ENCODE measurements at regions not wholly inside any gene's neighbourhood (a gene's known extent, or its start where the extent isn't known, plus 50 kb on each side); places are given as distances from the start of the nearest gene placed in this dataset.

DNA sequence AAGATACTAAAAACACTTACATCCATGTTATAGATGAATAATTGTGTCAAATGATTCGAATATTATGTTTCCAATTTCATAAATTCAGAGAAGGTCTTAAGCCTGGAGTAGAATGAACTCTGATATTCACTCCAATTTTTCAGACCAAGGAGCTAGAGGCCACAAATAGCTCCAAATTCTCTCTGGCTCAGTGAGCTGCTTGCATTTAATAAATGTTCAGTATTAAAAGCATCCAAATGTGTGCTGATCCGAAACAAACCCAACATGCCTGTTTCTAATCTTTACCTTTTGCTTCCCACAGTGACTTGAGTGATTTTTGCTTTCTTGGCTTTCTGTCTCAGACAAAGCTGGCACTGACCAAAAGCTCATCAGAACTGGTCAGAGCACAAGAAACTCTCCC lies 291.4 kb downstream of the CCDC85A start:
- no peak for ATAC-seq (ENCODE audit: low read depth in 2 of 2)
- Mint-ChIP-seq H3K27ac (no peak overlapping the region), H3K4me3 (no peak overlapping the region), H3K36me3 (no peaks in the 10 kb centered on the region), H3K4me1 (no peaks in the 10 kb centered on the region), H3K9me3 (no peaks in the 10 kb centered on the region), H3K27me3 (no peaks in the 10 kb centered on the region)
- DNase-seq: no peak

GRCh38 chr2:56476509-56477071 lies 292.8 kb downstream of the CCDC85A start:
- ATAC-seq (ENCODE audit: low read depth in 2 of 2): no peak
- no peaks in the 10 kb centered on the region for H3K4me1 Mint-ChIP-seq

DNA sequence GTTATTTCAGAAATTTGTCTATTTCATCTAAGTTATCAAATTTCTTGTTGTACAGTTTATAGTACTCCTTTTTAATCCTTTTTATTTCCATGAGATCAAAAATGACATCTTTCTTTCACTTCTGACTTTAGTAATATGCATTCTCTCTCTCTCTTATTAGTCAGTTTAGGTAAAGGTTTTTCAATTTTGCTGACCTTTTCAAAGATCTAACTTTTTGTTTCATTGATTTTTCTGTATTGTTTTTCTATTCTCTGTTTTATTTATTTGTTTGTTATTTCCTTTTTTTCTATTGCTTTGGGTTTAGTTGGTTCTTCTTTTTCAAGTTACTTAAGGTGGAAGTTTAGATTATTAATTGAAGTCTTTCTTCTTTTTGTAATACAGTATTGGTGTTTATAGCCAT lies 294.2 kb downstream of the CCDC85A start:
- H3K4me3 Mint-ChIP-seq: no peak overlapping the region
- H3K27me3 Mint-ChIP-seq: no peaks in the 10 kb centered on the region
- H3K9me3 Mint-ChIP-seq: no peaks in the 10 kb centered on the region
- DNase-seq (no peak), ATAC-seq (ENCODE audit: low read depth in 2 of 2) (no peak)
- no peaks in the 10 kb centered on the region for H3K4me1 Mint-ChIP-seq
- no peaks in the 10 kb centered on the region for H3K36me3 Mint-ChIP-seq
- no peak overlapping the region for H3K27ac Mint-ChIP-seq

More at GRCh38 chr2:56476509-56477071, 292.8 kb downstream of the CCDC85A start:
- Mint-ChIP-seq H3K27ac (peak overlapping the region in 1 of 6 donors; percentile 62), H3K4me3 (no peak overlapping the region), H3K36me3 (no peaks in the 10 kb centered on the region), H3K9me3 (no peaks in the 10 kb centered on the region), H3K27me3 (no peaks in the 10 kb centered on the region)
- no peak for DNase-seq

GRCh38 chr2:56483081-56483480 lies 299.3 kb downstream of the CCDC85A start:
- no peaks in the 10 kb centered on the region for H3K27me3 Mint-ChIP-seq
- no peak overlapping the region for H3K27ac Mint-ChIP-seq
- H3K9me3 Mint-ChIP-seq: no peaks in the 10 kb centered on the region
- no peaks in the 10 kb centered on the region for H3K36me3 Mint-ChIP-seq
- no peaks in the 10 kb centered on the region for H3K4me1 Mint-ChIP-seq
- H3K4me3 Mint-ChIP-seq: no peak overlapping the region
- ATAC-seq (ENCODE audit: low read depth in 2 of 2): no peak
- no peak for DNase-seq

DNA sequence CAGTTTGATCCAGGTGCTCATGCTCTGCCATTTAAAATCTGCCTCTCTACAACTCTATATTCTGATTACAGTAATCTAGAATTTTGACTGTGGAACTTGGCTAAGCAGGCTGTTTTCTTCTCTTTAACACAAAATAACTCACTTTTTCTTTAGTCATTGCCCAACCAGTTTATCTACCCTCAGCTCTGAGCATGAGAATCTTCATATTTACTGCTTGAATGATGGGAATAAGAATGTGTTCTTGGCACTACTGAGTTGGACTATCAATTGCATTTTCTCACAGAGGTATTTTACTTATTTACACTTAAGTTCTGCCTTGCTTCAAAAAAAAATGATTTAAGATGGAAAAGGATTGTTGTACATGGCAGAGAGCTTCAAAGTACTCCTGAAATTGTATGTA lies 301.1 kb downstream of the CCDC85A start:
- Mint-ChIP-seq H3K4me1 (no peaks in the 10 kb centered on the region), H3K27me3 (no peaks in the 10 kb centered on the region), H3K4me3 (no peak overlapping the region), H3K27ac (no peak overlapping the region), H3K36me3 (no peaks in the 10 kb centered on the region), H3K9me3 (peaks cover 0 to 3% (median 0%) of the 10 kb centered on the region in 7 donors)
- ATAC-seq (ENCODE audit: low read depth in 2 of 2) (no peak), DNase-seq (no peak)

DNA sequence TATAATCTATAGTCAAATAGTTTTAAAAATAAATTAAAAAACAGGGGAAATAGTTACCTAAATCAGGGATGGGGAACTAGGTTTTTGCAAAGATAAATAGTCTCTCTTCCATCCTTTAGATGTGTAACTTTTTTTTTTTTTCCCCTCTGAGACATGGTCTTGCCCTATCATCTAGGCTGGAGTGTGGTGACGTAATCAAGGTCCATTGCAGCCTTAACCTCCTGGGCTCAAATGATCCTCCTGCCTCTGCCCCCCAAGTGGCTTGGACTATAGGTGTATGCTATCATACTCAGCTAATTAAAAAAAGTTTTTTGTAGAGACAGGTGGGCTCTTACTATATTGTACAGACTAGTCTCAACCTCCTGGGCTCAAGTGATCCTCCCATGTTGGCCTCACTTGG lies 316.5 kb downstream of the CCDC85A start:
- ATAC-seq (ENCODE audit: low read depth in 2 of 2) (no peak), DNase-seq (no peak)
- no peaks in the 10 kb centered on the region for H3K4me1 Mint-ChIP-seq
- no peak overlapping the region for H3K27ac Mint-ChIP-seq
- no peak overlapping the region for H3K4me3 Mint-ChIP-seq
- H3K36me3 Mint-ChIP-seq: no peaks in the 10 kb centered on the region
- H3K9me3 Mint-ChIP-seq: peaks cover 2 to 20% (median 5%) of the 10 kb centered on the region in 7 donors
- H3K27me3 Mint-ChIP-seq: no peaks in the 10 kb centered on the region

DNA sequence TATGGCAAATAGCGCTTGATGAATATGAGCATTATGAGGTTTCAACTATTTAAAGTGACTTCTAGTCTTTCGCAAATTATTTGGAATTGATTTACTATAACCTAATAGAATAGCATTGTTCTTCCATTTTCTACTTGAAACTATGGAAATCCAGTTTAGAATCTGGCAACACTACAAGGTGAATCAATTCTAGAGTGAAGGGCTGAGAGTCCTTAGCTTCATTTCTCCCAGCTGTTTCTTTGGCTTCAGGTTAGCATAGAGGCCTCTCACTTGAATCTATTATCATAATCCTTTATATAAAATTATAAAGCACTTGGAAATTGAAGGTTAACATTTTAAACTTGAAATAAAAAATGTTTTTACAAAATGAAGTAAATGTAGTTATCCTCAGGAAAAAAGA lies 318.8 kb downstream of the CCDC85A start:
- Mint-ChIP-seq H3K36me3 (no peaks in the 10 kb centered on the region), H3K9me3 (peaks cover 0 to 13% (median 2%) of the 10 kb centered on the region in 7 donors), H3K4me3 (no peak overlapping the region), H3K4me1 (no peaks in the 10 kb centered on the region), H3K27ac (no peak overlapping the region), H3K27me3 (no peaks in the 10 kb centered on the region)
- DNase-seq (no peak), ATAC-seq (ENCODE audit: low read depth in 2 of 2) (no peak)

GRCh38 chr2:56505885-56506284 lies 322.1 kb downstream of the CCDC85A start:
- DNase-seq (no peak), ATAC-seq (ENCODE audit: low read depth in 2 of 2) (no peak)
- H3K4me3 Mint-ChIP-seq: no peak overlapping the region
- no peaks in the 10 kb centered on the region for H3K36me3 Mint-ChIP-seq
- no peaks in the 10 kb centered on the region for H3K4me1 Mint-ChIP-seq
- no peaks in the 10 kb centered on the region for H3K27me3 Mint-ChIP-seq
- H3K27ac Mint-ChIP-seq: no peak overlapping the region
- H3K9me3 Mint-ChIP-seq: peaks cover 0 to 3% (median 0%) of the 10 kb centered on the region in 7 donors

GRCh38 chr2:56508662-56509061 lies 324.9 kb downstream of the CCDC85A start:
- ATAC-seq (ENCODE audit: low read depth in 2 of 2): no peak
- Mint-ChIP-seq H3K27me3 (no peaks in the 10 kb centered on the region), H3K9me3 (peaks cover 1 to 6% (median 4%) of the 10 kb centered on the region in 7 donors), H3K27ac (no peak overlapping the region), H3K4me3 (no peak overlapping the region), H3K36me3 (no peaks in the 10 kb centered on the region), H3K4me1 (no peaks in the 10 kb centered on the region)
- no peak for DNase-seq

- no peaks in the 10 kb centered on the region for H3K27me3 Mint-ChIP-seq
- peaks cover 1 to 6% (median 3%) of the 10 kb centered on the region in 7 donors for H3K9me3 Mint-ChIP-seq
- DNase-seq: no peak
- ATAC-seq (ENCODE audit: low read depth in 2 of 2): no peak
- no peaks in the 10 kb centered on the region for H3K36me3 Mint-ChIP-seq
- no peak overlapping the region for H3K27ac Mint-ChIP-seq
- no peaks in the 10 kb centered on the region for H3K4me1 Mint-ChIP-seq
- H3K4me3 Mint-ChIP-seq: no peak overlapping the region
Observed at GRCh38 chr2:56510610-56511009, 326.8 kb downstream of the CCDC85A start.

- ATAC-seq (ENCODE audit: low read depth in 2 of 2) (no peak), DNase-seq (no peak)
- peaks cover 0 to 6% (median 2%) of the 10 kb centered on the region in 7 donors for H3K9me3 Mint-ChIP-seq
- H3K27me3 Mint-ChIP-seq: no peaks in the 10 kb centered on the region
- no peaks in the 10 kb centered on the region for H3K36me3 Mint-ChIP-seq
- no peak overlapping the region for H3K27ac Mint-ChIP-seq
- H3K4me3 Mint-ChIP-seq: no peak overlapping the region
- H3K4me1 Mint-ChIP-seq: no peaks in the 10 kb centered on the region
Observed at GRCh38 chr2:56515399-56515798, 331.6 kb downstream of the CCDC85A start.

GRCh38 chr2:56519806-56520205 lies 336.0 kb downstream of the CCDC85A start:
- Mint-ChIP-seq H3K36me3 (no peaks in the 10 kb centered on the region), H3K9me3 (peaks cover 0 to 2% (median 0%) of the 10 kb centered on the region in 7 donors), H3K4me1 (no peaks in the 10 kb centered on the region), H3K27me3 (no peaks in the 10 kb centered on the region), H3K27ac (no peak overlapping the region), H3K4me3 (no peak overlapping the region)
- no peak for DNase-seq
- ATAC-seq (ENCODE audit: low read depth in 2 of 2): no peak

DNA sequence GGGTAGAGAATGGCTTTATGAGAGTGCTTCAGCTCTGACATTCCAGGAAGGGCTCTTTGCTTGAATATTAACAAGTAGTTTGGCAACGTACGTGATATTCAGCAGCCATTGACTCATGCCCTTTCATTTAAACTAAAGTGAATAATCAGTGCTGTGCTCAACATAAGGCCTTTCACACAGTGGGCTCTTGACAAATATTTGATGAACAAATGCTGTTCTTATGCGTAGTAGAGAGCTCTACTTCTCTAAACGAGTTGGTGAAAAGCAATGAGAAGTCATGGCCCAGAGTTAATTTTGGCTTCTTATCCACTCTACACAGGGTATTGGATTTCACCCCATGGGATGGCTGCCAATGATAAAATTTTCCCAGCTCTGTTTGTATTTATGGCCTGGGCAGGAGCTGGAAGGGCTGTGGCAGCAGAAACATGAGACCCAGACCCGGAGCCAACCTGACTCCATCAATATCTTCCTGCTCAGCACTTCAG lies 338.9 kb downstream of the CCDC85A start:
- no peak for DNase-seq
- H3K4me3 Mint-ChIP-seq: no peak overlapping the region
- no peak overlapping the region for H3K27ac Mint-ChIP-seq
- ATAC-seq (ENCODE audit: low read depth in 2 of 2): no peak
- no peaks in the 10 kb centered on the region for H3K4me1 Mint-ChIP-seq
- H3K36me3 Mint-ChIP-seq: no peaks in the 10 kb centered on the region
- peaks cover 0 to 4% (median 0%) of the 10 kb centered on the region in 3 donors for H3K27me3 Mint-ChIP-seq
- peaks cover 0 to 4% (median 0%) of the 10 kb centered on the region in 7 donors for H3K9me3 Mint-ChIP-seq

DNA sequence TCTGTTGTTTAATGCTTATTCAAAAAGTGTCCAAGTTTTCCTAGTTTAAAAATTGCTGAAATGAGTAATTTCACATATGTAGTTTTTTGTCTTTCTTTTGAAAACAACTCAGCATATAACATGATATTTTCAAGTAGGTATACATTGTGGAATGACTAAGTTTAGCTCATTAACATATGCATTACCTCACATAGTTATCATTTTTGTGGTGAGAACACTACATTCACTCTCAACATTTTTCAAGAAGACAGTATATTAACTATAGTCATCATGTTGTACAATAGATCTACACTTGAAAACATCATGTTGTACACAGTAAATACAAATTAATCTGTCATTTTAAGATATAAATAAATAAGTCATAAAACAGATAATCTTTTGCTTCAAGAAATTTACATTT lies 340.0 kb downstream of the CCDC85A start:
- no peak overlapping the region for H3K4me3 Mint-ChIP-seq
- peaks cover 0 to 4% (median 0%) of the 10 kb centered on the region in 7 donors for H3K9me3 Mint-ChIP-seq
- peaks cover 0 to 4% (median 0%) of the 10 kb centered on the region in 3 donors for H3K27me3 Mint-ChIP-seq
- no peak overlapping the region for H3K27ac Mint-ChIP-seq
- DNase-seq (no peak), ATAC-seq (ENCODE audit: low read depth in 2 of 2) (no peak)
- no peaks in the 10 kb centered on the region for H3K4me1 Mint-ChIP-seq
- no peaks in the 10 kb centered on the region for H3K36me3 Mint-ChIP-seq
